ENCODE measurements at regions not wholly inside any gene's neighbourhood (a gene's known extent, or its start where the extent isn't known, plus 50 kb on each side); places are given as distances from the start of the nearest gene placed in this dataset.

DNA sequence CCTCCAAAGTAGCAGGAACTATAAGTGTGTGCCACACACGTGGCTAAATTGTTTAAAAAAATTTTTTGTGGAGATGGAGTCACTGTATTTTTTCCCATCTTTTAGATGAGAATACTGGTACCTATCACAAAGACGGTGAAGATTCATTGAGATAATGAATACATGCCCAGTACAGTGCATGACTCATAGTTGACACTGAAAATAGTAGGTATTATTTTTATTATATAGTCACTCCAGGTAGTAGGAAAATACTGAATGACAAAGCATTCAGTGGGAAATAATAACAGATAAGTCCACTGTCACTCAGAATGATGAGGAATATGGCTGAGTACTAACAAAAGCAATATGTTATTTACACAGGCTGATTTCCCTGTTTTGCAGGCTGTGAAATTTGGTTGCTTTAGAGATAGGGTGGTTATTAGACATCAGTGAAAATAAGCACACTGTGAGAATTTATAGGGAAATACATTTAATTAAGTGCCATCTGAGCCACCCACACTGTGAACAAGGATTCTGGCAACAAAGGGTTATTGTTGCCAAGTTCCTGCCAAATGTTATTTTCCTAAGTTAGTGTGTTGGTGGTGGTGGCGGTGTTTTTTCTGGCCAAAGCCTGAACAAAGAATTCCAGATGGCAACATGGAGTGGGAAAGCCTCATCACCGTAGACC is 129.8 kb upstream of the FOXQ1 start:
- Mint-ChIP-seq H3K9me3 (ENCODE audit: low read depth) (no peaks in the 10 kb centered on the region), H3K4me3 (ENCODE audit: unreplicated experiment) (no peak overlapping the region), H3K36me3 (ENCODE audit: low read depth) (no peaks in the 10 kb centered on the region), H3K27ac (ENCODE audit: unreplicated experiment) (no peak overlapping the region), H3K27me3 (ENCODE audit: low read depth) (peaks cover 19% of the 10 kb centered on the region), H3K4me1 (ENCODE audit: low read depth) (no peaks in the 10 kb centered on the region)
- no peak for TF ChIP-seq CTCF (IDR thresholded peaks at IDR 0.05)
- DNase-seq (ENCODE audit: low spot score), result no peak

DNA sequence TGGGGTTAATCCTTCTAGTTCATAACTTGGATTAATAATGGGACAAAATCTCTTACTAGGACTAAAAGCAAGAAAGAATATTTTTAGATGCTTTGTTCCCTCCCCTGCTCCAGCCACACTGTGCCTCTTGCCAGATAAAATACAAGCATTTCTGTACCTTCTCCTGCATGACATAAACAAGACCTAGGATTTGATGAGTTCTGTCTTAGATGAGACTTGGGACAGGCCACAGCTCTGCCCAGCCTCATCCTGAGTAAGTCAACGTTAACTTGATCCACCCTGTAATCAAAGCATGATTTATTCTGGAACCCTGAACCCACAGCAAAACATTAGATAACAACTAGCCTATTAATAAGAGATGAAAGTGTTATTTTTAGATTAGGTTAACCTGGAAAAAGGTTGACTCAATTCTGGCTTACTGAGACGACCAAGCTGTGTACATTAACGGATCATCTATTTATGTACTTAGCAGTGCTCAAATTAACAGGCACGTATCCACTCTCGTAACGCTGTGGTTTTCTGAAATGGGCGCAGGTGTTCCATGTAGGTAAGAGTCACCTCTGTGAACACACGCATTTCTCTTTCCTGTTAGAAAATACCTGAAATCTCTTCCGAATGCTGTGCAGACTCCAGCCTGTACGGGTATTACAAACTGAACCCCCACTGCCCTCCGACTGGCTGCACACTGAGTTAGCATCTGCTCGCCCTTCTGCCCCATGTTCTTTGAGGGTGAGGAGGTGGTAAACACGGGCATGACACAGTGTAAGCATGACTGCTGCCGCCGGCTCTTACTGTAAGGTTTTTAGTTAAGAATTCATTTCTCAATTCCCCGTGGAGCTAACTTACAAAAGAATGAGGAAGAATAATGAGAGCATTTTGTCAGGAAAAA is 132.1 kb upstream of the FOXQ1 start:
- TF ChIP-seq CTCF (IDR thresholded peaks at IDR 0.05), result no peak
- Mint-ChIP-seq H3K9me3 (ENCODE audit: low read depth) (no peaks in the 10 kb centered on the region), H3K36me3 (ENCODE audit: low read depth) (no peaks in the 10 kb centered on the region), H3K27ac (ENCODE audit: unreplicated experiment) (no peak overlapping the region), H3K4me1 (ENCODE audit: low read depth) (no peaks in the 10 kb centered on the region), H3K4me3 (ENCODE audit: unreplicated experiment) (no peak overlapping the region), H3K27me3 (ENCODE audit: low read depth) (peaks cover 24% of the 10 kb centered on the region)
- DNase-seq (ENCODE audit: low spot score), result no peak

GRCh38 chr6:1178590-1178989 is 133.3 kb upstream of the FOXQ1 start:
- Mint-ChIP-seq H3K36me3 (ENCODE audit: low read depth) (no peaks in the 10 kb centered on the region), H3K4me3 (ENCODE audit: unreplicated experiment) (no peak overlapping the region), H3K9me3 (ENCODE audit: low read depth) (peaks cover 2% of the 10 kb centered on the region), H3K27ac (ENCODE audit: unreplicated experiment) (no peak overlapping the region), H3K27me3 (ENCODE audit: low read depth) (peaks cover 24% of the 10 kb centered on the region), H3K4me1 (ENCODE audit: low read depth) (no peaks in the 10 kb centered on the region)
- TF ChIP-seq CTCF (IDR thresholded peaks at IDR 0.05), result no peak
- DNase-seq (ENCODE audit: low spot score), result no peak

- Mint-ChIP-seq H3K36me3 (ENCODE audit: low read depth) (no peaks in the 10 kb centered on the region), H3K4me1 (ENCODE audit: low read depth) (no peaks in the 10 kb centered on the region), H3K9me3 (ENCODE audit: low read depth) (peaks cover 6% of the 10 kb centered on the region), H3K27me3 (ENCODE audit: low read depth) (peaks cover 18% of the 10 kb centered on the region), H3K4me3 (ENCODE audit: unreplicated experiment) (no peak overlapping the region), H3K27ac (ENCODE audit: unreplicated experiment) (no peak overlapping the region)
- no peak for DNase-seq (ENCODE audit: low spot score)
- TF ChIP-seq CTCF (IDR thresholded peaks at IDR 0.05), result no peak
Measured at GRCh38 chr6:1176567-1176966, 135.3 kb upstream of the FOXQ1 start.

GRCh38 chr6:1175877-1176276 is 136.0 kb upstream of the FOXQ1 start:
- H3K27me3 Mint-ChIP-seq (ENCODE audit: low read depth), result peaks cover 15% of the 10 kb centered on the region
- no peaks in the 10 kb centered on the region for H3K4me1 Mint-ChIP-seq (ENCODE audit: low read depth)
- DNase-seq (ENCODE audit: low spot score), result no peak
- no peak overlapping the region for H3K27ac Mint-ChIP-seq (ENCODE audit: unreplicated experiment)
- no peaks in the 10 kb centered on the region for H3K36me3 Mint-ChIP-seq (ENCODE audit: low read depth)
- no peak overlapping the region for H3K4me3 Mint-ChIP-seq (ENCODE audit: unreplicated experiment)
- H3K9me3 Mint-ChIP-seq (ENCODE audit: low read depth), result peaks cover 6% of the 10 kb centered on the region
- no peak for TF ChIP-seq CTCF (IDR thresholded peaks at IDR 0.05)

Measured in chondrocyte (in vitro differentiated cells).